Cardiac muscle cell (in vitro differentiated cells and primary cell): ENCODE measurements at regions not wholly inside any gene's neighbourhood (a gene's known extent, or its start where the extent isn't known, plus 50 kb on each side); places are given as distances from the start of the nearest gene placed in this dataset.

Experiments used
- DNase-seq, 2 donors: peaks; one replicate each; pipeline versions ENCODE4 v3.0.0 to v3.0.0-alpha.2; 2010 to 2017; ENCODE audit warnings: low read depth in 1 of 2, low spot score in 1 of 2
- H3K27ac ChIP-seq: fragments of 200-600 bp; sonication (generic); 2 replicates; pipeline ENCODE4 v1.5.1; 2016
- H3K27me3 ChIP-seq: fragments of 200-600 bp; sonication (generic); 2 replicates; pipeline ENCODE4 v1.6.0; 2016; ENCODE audit warnings: control low read depth
- H3K36me3 ChIP-seq: fragments of 200-600 bp; sonication (generic); 2 replicates; pipeline ENCODE4 v1.5.1; 2016; ENCODE audit warnings: control low read depth
- H3K4me1 ChIP-seq: fragments of 200-600 bp; sonication (generic); 2 replicates; pipeline ENCODE4 v1.8.1; 2017; ENCODE audit warnings: low read depth, mild to moderate bottlenecking, mixed run types
- H3K4me3 ChIP-seq: fragments of 200-600 bp; sonication (generic); 2 replicates; pipeline ENCODE4 v1.5.1; 2016; ENCODE audit warnings: mild to moderate bottlenecking
- H3K9me3 ChIP-seq: fragments of 200-600 bp; sonication (generic); 2 replicates; pipeline ENCODE4 v1.5.1; 2017; ENCODE audit warnings: low read depth, mild to moderate bottlenecking, control low read depth
- TF ChIP-seq, protein P1 (sequence below): IDR thresholded peaks from 2 replicates; pipeline ENCODE4 v1.5.1; 2012; ENCODE audit warnings: low read depth, mild to moderate bottlenecking, low read length

DNA sequence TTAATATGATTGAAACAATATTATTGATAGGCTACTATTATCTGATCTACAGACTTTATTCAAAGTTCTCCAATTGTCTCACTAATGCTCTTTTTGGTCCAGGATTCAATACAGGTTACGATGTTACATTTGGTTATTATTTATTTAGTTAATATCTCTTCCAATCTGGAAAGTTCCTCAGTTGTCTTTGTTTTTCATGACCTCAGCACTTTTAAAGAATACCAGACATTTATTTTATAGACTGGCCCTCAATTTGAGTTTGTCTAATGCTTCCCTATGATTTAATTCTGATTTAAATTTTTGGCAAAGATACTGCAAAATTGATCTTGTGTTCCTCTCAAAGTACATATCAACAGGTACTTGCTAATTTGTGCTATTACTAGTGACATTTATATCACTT, 937.4 kb downstream of the KCNMA1 start:
- Histone ChIP-seq H3K36me3 (no peaks in the 10 kb centered on the region), H3K4me1 (no peaks in the 10 kb centered on the region), H3K27me3 (no peaks in the 10 kb centered on the region), H3K9me3 (no peaks in the 10 kb centered on the region), H3K27ac (no peak overlapping the region), H3K4me3 (no peak overlapping the region)
- TF ChIP-seq, protein P1, sequence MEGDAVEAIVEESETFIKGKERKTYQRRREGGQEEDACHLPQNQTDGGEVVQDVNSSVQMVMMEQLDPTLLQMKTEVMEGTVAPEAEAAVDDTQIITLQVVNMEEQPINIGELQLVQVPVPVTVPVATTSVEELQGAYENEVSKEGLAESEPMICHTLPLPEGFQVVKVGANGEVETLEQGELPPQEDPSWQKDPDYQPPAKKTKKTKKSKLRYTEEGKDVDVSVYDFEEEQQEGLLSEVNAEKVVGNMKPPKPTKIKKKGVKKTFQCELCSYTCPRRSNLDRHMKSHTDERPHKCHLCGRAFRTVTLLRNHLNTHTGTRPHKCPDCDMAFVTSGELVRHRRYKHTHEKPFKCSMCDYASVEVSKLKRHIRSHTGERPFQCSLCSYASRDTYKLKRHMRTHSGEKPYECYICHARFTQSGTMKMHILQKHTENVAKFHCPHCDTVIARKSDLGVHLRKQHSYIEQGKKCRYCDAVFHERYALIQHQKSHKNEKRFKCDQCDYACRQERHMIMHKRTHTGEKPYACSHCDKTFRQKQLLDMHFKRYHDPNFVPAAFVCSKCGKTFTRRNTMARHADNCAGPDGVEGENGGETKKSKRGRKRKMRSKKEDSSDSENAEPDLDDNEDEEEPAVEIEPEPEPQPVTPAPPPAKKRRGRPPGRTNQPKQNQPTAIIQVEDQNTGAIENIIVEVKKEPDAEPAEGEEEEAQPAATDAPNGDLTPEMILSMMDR: no peak
- no peak for DNase-seq

DNA sequence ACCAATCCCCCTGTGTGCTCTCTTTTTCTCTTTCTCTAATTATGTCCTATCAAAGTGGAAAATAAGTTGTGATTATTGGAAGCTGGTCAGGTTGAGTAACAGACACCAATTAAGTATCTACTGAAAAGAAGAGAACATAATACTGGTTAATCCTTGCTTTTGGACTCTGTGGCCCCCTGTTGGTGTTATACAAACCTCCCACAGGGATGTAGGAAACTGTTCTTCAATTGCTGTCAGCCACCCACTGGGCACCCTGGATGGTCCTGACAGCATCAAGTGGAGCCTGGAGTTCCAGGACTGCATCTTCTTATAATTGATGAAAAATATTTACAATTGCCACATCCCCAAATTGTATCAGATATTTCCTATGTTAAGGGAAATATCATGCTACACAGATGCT, 939.7 kb downstream of the KCNMA1 start:
- TF ChIP-seq, protein P1: no peak
- Histone ChIP-seq H3K27me3 (no peaks in the 10 kb centered on the region), H3K36me3 (no peaks in the 10 kb centered on the region), H3K4me3 (no peak overlapping the region), H3K27ac (no peak overlapping the region), H3K9me3 (no peaks in the 10 kb centered on the region), H3K4me1 (no peaks in the 10 kb centered on the region)
- no peak for DNase-seq

DNA sequence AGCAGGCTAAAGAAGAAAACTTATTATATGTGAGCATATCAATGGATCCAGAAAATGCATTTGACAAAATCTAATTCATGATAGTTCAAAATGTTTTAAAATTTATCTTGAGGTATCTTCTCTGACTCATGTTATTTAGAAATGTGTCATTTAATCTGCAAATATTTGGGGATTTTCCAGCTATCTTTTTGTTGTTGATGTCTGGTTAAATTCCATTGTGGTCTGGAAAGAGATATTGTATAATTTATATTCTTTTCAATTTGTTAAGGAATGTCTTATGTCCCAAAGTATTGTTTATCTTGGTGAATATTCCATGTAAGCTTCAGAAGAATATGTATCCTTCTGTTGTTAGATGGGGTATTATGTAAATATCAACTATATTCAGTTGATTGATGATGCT, 942.5 kb downstream of the KCNMA1 start:
- H3K9me3 ChIP-seq: no peaks in the 10 kb centered on the region
- no peaks in the 10 kb centered on the region for H3K27me3 ChIP-seq
- TF ChIP-seq, protein P1: no peak
- no peak for DNase-seq
- H3K27ac ChIP-seq: no peak overlapping the region
- H3K36me3 ChIP-seq: no peaks in the 10 kb centered on the region
- H3K4me1 ChIP-seq: no peaks in the 10 kb centered on the region
- no peak overlapping the region for H3K4me3 ChIP-seq

DNA sequence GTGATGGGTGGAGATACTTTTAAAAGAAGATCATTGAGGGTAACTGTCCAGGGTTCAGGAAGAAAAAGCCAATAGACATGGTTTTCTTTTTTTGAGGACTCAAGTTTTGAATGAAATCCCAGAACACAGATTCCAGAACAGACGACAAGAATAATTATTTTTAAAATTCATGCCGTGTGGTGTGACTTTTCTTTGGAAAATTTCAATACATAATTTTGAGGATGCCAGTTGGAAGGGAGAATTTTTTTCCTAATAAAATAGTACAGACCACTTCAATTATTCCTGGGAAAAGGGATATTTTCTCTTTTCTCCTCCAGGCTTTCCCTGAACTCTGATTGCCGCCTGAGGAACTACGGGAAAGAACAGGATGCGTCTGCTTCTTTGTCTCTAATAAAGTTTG, 951.4 kb downstream of the KCNMA1 start:
- TF ChIP-seq, protein P1: no peak
- Histone ChIP-seq H3K4me3 (no peak overlapping the region), H3K9me3 (no peaks in the 10 kb centered on the region), H3K4me1 (no peaks in the 10 kb centered on the region), H3K27me3 (no peaks in the 10 kb centered on the region), H3K36me3 (no peaks in the 10 kb centered on the region), H3K27ac (no peak overlapping the region)
- no peak for DNase-seq

DNA sequence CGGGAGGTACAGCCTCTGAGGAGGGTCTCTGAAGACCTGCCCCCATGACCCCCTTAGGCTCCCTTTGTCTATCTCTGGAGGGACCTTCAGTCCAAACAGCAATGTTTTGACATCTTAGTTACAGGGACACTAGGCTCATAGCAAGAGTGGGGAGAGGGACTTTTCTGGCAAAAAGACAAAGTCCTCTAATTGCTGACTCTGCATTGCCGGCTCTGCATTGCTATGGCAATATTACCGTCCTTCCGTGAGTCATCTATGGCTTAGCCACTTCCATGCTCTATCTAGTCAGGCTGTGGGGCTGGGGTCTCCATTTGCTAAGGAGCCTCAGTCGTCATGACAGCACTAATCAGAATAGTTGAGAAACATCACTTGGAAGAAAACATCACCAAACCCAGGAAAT, 952.6 kb downstream of the KCNMA1 start:
- DNase-seq: no peak
- TF ChIP-seq, protein P1: no peak
- no peaks in the 10 kb centered on the region for H3K27me3 ChIP-seq
- no peak overlapping the region for H3K27ac ChIP-seq
- H3K36me3 ChIP-seq: no peaks in the 10 kb centered on the region
- no peaks in the 10 kb centered on the region for H3K4me1 ChIP-seq
- H3K4me3 ChIP-seq: no peak overlapping the region
- no peaks in the 10 kb centered on the region for H3K9me3 ChIP-seq

DNA sequence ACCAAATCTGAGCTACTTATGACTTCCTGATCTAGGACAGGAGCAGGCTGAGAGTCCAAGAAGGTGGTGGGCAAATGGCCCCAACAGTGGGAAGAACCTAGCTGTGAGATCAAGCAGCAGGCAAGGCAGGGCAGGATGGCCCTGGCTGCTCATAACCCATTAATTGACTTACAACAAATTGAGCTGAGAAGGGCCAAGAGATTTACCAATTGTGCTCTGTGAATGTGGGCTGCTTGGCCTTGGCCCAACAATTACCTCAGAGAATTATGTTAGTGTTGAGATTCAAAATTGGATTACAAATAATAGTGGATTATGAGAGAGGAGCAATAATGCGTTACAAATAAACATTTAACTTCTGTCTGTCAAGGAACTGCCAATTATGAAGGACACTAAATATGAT, 956.5 kb downstream of the KCNMA1 start:
- TF ChIP-seq, protein P1: no peak
- DNase-seq: no peak
- Histone ChIP-seq H3K27ac (no peak overlapping the region), H3K36me3 (no peaks in the 10 kb centered on the region), H3K9me3 (no peaks in the 10 kb centered on the region), H3K4me3 (no peak overlapping the region), H3K4me1 (no peaks in the 10 kb centered on the region), H3K27me3 (no peaks in the 10 kb centered on the region)
